Tibial nerve (tissue), 4 donors: ENCODE measurements at regions not wholly inside any gene's neighbourhood (a gene's known extent, or its start where the extent isn't known, plus 50 kb on each side); places are given as distances from the start of the nearest gene placed in this dataset. TPM values are rescaled to one million over a fixed set of nuclear protein-coding genes. Genes with fewer than 3 reads are reported as not detected.

Experiments
- DNase-seq, 2 donors: peaks; one replicate each; pipeline ENCODE4 v3.0.0-alpha.2; 2019; ENCODE audit warnings: low spot score in 2 of 2
- H3K27ac ChIP-seq, 4 donors: fragments of 200-600 bp; sonication (generic) in 3 of 4; one replicate each; pipeline ENCODE4 v1.5.1; 2017 to 2019; ENCODE audit warnings: mild to moderate bottlenecking in 1 of 4
- H3K27me3 ChIP-seq, 2 donors: fragments of 200-600 bp; sonication (generic) in 1 of 2; one replicate each; pipeline versions ENCODE4 v1.5.1 to v1.6.0; 2017 to 2019
- H3K36me3 ChIP-seq, 3 donors: fragments of 200-600 bp; sonication (generic); one replicate each; pipeline ENCODE4 v1.5.1; 2018 to 2019
- H3K4me1 ChIP-seq, 4 donors: fragments of 200-600 bp; sonication (generic) in 3 of 4; one replicate each; pipeline ENCODE4 v1.5.1; 2017 to 2019
- H3K4me3 ChIP-seq, 4 donors: fragments of 200-600 bp; sonication (generic) in 3 of 4; one replicate each; pipeline ENCODE4 v1.5.1; 2017 to 2019; ENCODE audit warnings: mild to moderate bottlenecking in 1 of 4, moderate library complexity in 1 of 4
- H3K9me3 ChIP-seq, 4 donors: fragments of 200-600 bp; sonication (generic) in 3 of 4; one replicate each; pipeline ENCODE4 v1.5.1; 2017 to 2019
- EP300 ChIP-seq, 2 donors: sonication (generic); formaldehyde crosslinking; IDR thresholded peaks; one replicate each; pipeline ENCODE4 v1.6.1; 2017; ENCODE audit warnings: antibody characterized with exemption in 2 of 2, mild to moderate bottlenecking in 1 of 2
- POLR2A ChIP-seq, 2 donors: fragments of 450-650 bp; IDR thresholded peaks; one replicate each; pipeline ENCODE4 v1.6.1; 2017; ENCODE audit warnings: antibody characterized with exemption in 2 of 2, mild to moderate bottlenecking in 2 of 2, moderate library complexity in 2 of 2
- WGBS, 2 donors: methylation state at CpG; one replicate each; pipeline ENCODE4 v1.1.5; 2018; 5-methylcytosine and 5-hydroxymethylcytosine counted together
- small RNA-seq: library from RNA; depleted of rRNA; stranded (forward); fragments of <200 nt; gene quantifications from one replicate; pipeline ENCODE3, GENCODE V24; 2016
- TF ChIP-seq, protein P1 (sequence below), 5 experiments: fragments of 200-600 bp in 3 of 5; fragments of 450-650 bp in 2 of 5; sonication (generic) in 3 of 5; IDR thresholded peaks; one replicate each; pipeline ENCODE4 v1.5.1; 2016 to 2019; ENCODE audit warnings: antibody characterized with exemption in 5 of 5, mild to moderate bottlenecking in 3 of 5, moderate library complexity in 2 of 5

DNA sequence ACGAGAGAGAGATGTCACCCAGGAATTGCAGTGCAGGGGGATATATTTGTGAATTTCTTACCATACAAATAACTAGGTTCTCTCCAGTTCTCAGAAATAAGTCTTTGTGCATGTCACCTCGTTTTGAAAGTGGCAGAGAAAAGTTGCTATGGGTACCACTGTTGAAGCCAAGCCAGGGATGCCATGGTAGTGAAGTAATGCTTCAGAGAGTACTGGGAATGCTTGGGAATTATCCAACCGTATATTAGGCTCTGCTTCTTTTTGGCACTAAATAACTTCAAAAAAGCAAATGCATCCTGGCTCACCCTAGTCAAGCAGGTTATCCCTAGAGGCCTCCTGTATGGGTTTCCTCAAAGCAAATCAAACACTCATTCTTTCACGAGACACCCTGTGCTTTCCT is 50.7 kb upstream of the DDX18 start:
- no peak overlapping the region for H3K4me3 ChIP-seq
- H3K9me3 ChIP-seq, result no peaks in the 10 kb centered on the region
- no peaks in the 10 kb centered on the region for H3K36me3 ChIP-seq
- no peak for DNase-seq
- no peak overlapping the region for H3K27ac ChIP-seq
- H3K27me3 ChIP-seq, result no peaks in the 10 kb centered on the region
- TF ChIP-seq POLR2A (IDR thresholded peaks at IDR 0.05) (no peak), EP300 (IDR thresholded peaks at IDR 0.05) (no peak)
- TF ChIP-seq, protein P1, sequence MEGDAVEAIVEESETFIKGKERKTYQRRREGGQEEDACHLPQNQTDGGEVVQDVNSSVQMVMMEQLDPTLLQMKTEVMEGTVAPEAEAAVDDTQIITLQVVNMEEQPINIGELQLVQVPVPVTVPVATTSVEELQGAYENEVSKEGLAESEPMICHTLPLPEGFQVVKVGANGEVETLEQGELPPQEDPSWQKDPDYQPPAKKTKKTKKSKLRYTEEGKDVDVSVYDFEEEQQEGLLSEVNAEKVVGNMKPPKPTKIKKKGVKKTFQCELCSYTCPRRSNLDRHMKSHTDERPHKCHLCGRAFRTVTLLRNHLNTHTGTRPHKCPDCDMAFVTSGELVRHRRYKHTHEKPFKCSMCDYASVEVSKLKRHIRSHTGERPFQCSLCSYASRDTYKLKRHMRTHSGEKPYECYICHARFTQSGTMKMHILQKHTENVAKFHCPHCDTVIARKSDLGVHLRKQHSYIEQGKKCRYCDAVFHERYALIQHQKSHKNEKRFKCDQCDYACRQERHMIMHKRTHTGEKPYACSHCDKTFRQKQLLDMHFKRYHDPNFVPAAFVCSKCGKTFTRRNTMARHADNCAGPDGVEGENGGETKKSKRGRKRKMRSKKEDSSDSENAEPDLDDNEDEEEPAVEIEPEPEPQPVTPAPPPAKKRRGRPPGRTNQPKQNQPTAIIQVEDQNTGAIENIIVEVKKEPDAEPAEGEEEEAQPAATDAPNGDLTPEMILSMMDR (IDR thresholded peaks at IDR 0.05), result no peak
- 39 to 50% methylated on average over 4 of the region's 4 CpGs for WGBS, 2 donors
- H3K4me1 ChIP-seq, result peaks cover 0 to 5% (median 0%) of the 10 kb centered on the region in 4 donors

Small RNA genes in the stretch of these regions (small RNA-seq; reads per million reads assigned to genes)
- gene AC104408.1, result not detected
- gene RNU7-190P, result not detected
